Neural cell (in vitro differentiated cells): ENCODE measurements at regions not wholly inside any gene's neighbourhood (a gene's known extent, or its start where the extent isn't known, plus 50 kb on each side); places are given as distances from the start of the nearest gene placed in this dataset.

Source experiments
- H2AFZ ChIP-seq: fragments of 200-600, 300-800 bp; sonication (generic), shearing (Covaris generic); 2 replicates; pipeline ENCODE4 v1.6.0; 2014; ENCODE audit warnings: low read depth, mild to moderate bottlenecking, antibody characterized with exemption, low read length, moderate library complexity
- H3F3A ChIP-seq: fragments of 200-600 bp; shearing (Covaris generic); 2 replicates; pipeline ENCODE4 v1.6.1; 2016; ENCODE audit warnings: mild to moderate bottlenecking, moderate library complexity, mixed read lengths, antibody characterized with exemption, low read length; ENCODE audit not compliant: insufficient read depth, poor library complexity, severe bottlenecking
- H3K27ac ChIP-seq: fragments of 200-600, 300-800 bp; sonication (generic), shearing (Covaris generic); 2 replicates; pipeline ENCODE4 v1.5.1; 2014; ENCODE audit warnings: mild to moderate bottlenecking, low read length, moderate library complexity
- H3K27me3 ChIP-seq: fragments of 300-800, 200-600 bp; sonication (generic), shearing (Covaris generic); 2 replicates; pipeline ENCODE4 v1.6.0; 2014; ENCODE audit warnings: mild to moderate bottlenecking, low read depth, low read length, moderate library complexity; ENCODE audit not compliant: insufficient read depth
- H3K36me3 ChIP-seq: fragments of 300-800, 200-600 bp; sonication (generic), shearing (Covaris generic); 2 replicates; pipeline ENCODE4 v1.5.1; 2014; ENCODE audit warnings: mild to moderate bottlenecking, antibody characterized with exemption, low read length, moderate library complexity; ENCODE audit not compliant: insufficient read depth
- H3K4me2 ChIP-seq: fragments of 300-800, 200-600 bp; sonication (generic), shearing (Covaris generic); 2 replicates; pipeline ENCODE4 v1.6.0; 2014; ENCODE audit warnings: mild to moderate bottlenecking, low read length
- H3K4me3 ChIP-seq: fragments of 300-800, 200-600 bp; sonication (generic), shearing (Covaris generic); 2 replicates; pipeline ENCODE4 v1.5.1; 2014; ENCODE audit warnings: mild to moderate bottlenecking, low read length, moderate library complexity
- H3K79me2 ChIP-seq: fragments of 200-600 bp; shearing (Covaris generic); replicated peaks from 2 replicates; pipeline ENCODE4 v1.6.0; 2014; ENCODE audit warnings: mild to moderate bottlenecking, low read length, moderate library complexity; ENCODE audit not compliant: insufficient read depth
- H3K9ac ChIP-seq: fragments of 300-800, 200-600 bp; sonication (generic), shearing (Covaris generic); 2 replicates; pipeline ENCODE4 v1.6.1; 2016; ENCODE audit warnings: mild to moderate bottlenecking, low read length, mixed read lengths
- H3K9me2 ChIP-seq: fragments of 200-600 bp; shearing (Covaris generic); 2 replicates; pipeline ENCODE4 v1.6.1; 2016; ENCODE audit warnings: mild to moderate bottlenecking, low read length, mixed read lengths; ENCODE audit not compliant: insufficient read depth
- H3K9me3 ChIP-seq: fragments of 200-600, 300-800 bp; sonication (generic), shearing (Covaris generic); 2 replicates; pipeline ENCODE4 v1.6.1; 2016; ENCODE audit warnings: mild to moderate bottlenecking, mixed run types, low read length, moderate library complexity, mixed read lengths
- H4K20me1 ChIP-seq: fragments of 200-600 bp; shearing (Covaris generic); 2 replicates; pipeline ENCODE4 v1.6.1; 2016; ENCODE audit warnings: mild to moderate bottlenecking, mixed run types; ENCODE audit not compliant: insufficient read depth
- CTCF ChIP-seq: fragments of 450-650 bp; IDR thresholded peaks from 2 replicates; pipeline ENCODE4 v1.5.1; 2014; ENCODE audit warnings: antibody characterized with exemption, mild to moderate bottlenecking, moderate library complexity; ENCODE audit not compliant: poor library complexity, severe bottlenecking
- EP300 ChIP-seq: fragments of 450-650 bp; conservative IDR thresholded peaks from 2 replicates; pipeline ENCODE4 v1.6.1; 2014; ENCODE audit warnings: antibody characterized with exemption, mild to moderate bottlenecking, moderate library complexity; ENCODE audit not compliant: poor library complexity, severe bottlenecking
- EZH2 ChIP-seq: fragments of 200-600, 300-800 bp; shearing (Covaris generic), sonication (generic); IDR thresholded peaks from 2 replicates; pipeline ENCODE4 v1.6.1; 2014; ENCODE audit warnings: antibody characterized with exemption, low read length, borderline replicate concordance, mild to moderate bottlenecking; ENCODE audit not compliant: insufficient read depth, poor library complexity, severe bottlenecking
- MXI1 ChIP-seq: fragments of 450-650 bp; conservative IDR thresholded peaks from 2 replicates; pipeline ENCODE4 v1.6.1; 2014; ENCODE audit warnings: antibody characterized with exemption, mild to moderate bottlenecking; ENCODE audit not compliant: poor library complexity, severe bottlenecking
- POLR2AphosphoS5 ChIP-seq: IDR thresholded peaks from 2 replicates; pipeline ENCODE4 v1.6.1; 2012
- RAD21 ChIP-seq: fragments of 450-650 bp; conservative IDR thresholded peaks from 2 replicates; pipeline ENCODE4 v1.6.1; 2014; ENCODE audit warnings: antibody characterized with exemption, mild to moderate bottlenecking, moderate library complexity
- REST ChIP-seq: IDR thresholded peaks from 2 replicates; pipeline ENCODE4 v1.6.1; 2012; ENCODE audit warnings: borderline replicate concordance
- SMC3 ChIP-seq: fragments of 450-650 bp; conservative IDR thresholded peaks from 2 replicates; pipeline ENCODE4 v1.6.1; 2014; ENCODE audit warnings: antibody characterized with exemption, mild to moderate bottlenecking, moderate library complexity; ENCODE audit not compliant: poor library complexity
- TAF1 ChIP-seq: IDR thresholded peaks from 2 replicates; pipeline ENCODE4 v1.6.1; 2012; ENCODE audit warnings: low read depth

GRCh38 chr2:226524381-226524843, 275.2 kb downstream of the IRS1 start:
- no peaks in the 10 kb centered on the region for H3K27me3 ChIP-seq
- H3K79me2 ChIP-seq = no peaks in the 10 kb centered on the region
- no peak for TF ChIP-seq EP300
- TF ChIP-seq EZH2 = no peak
- no peak for TF ChIP-seq REST
- no peak for TF ChIP-seq TAF1
- no peak for TF ChIP-seq RAD21
- no peak for TF ChIP-seq SMC3
- TF ChIP-seq POLR2AphosphoS5 = no peak
- TF ChIP-seq CTCF = no peak
- no peak for TF ChIP-seq MXI1
- no peak overlapping the region for H3K4me3 ChIP-seq
- no peak overlapping the region for H3K27ac ChIP-seq
- H3F3A ChIP-seq = no peaks in the 10 kb centered on the region
- no peaks in the 10 kb centered on the region for H4K20me1 ChIP-seq
- no peaks in the 10 kb centered on the region for H3K36me3 ChIP-seq
- H3K4me2 ChIP-seq = no peak overlapping the region
- no peaks in the 10 kb centered on the region for H3K9me2 ChIP-seq
- H3K9ac ChIP-seq = no peak overlapping the region
- no peak overlapping the region for H2AFZ ChIP-seq
- H3K9me3 ChIP-seq = no peaks in the 10 kb centered on the region

- H3K27me3 ChIP-seq = no peaks in the 10 kb centered on the region
- H3K9me2 ChIP-seq = no peaks in the 10 kb centered on the region
- no peaks in the 10 kb centered on the region for H4K20me1 ChIP-seq
- no peak overlapping the region for H3K9ac ChIP-seq
- no peak overlapping the region for H3K4me2 ChIP-seq
- H3K36me3 ChIP-seq = no peaks in the 10 kb centered on the region
- H2AFZ ChIP-seq = no peak overlapping the region
- H3K9me3 ChIP-seq = no peaks in the 10 kb centered on the region
- H3K27ac ChIP-seq = no peak overlapping the region
- H3F3A ChIP-seq = no peaks in the 10 kb centered on the region
- H3K4me3 ChIP-seq = no peak overlapping the region
- TF ChIP-seq EP300 (no peak), RAD21 (no peak), SMC3 (no peak)
- H3K79me2 ChIP-seq = no peaks in the 10 kb centered on the region
Measured at GRCh38 chr2:226520723-226521122, 278.9 kb downstream of the IRS1 start.
